ENCODE measurements at regions not wholly inside any gene's neighbourhood (a gene's known extent, or its start where the extent isn't known, plus 50 kb on each side); places are given as distances from the start of the nearest gene placed in this dataset.

GRCh38 chr18:5661179-5661578 lies 117.4 kb upstream of the EPB41L3 start:
- ChIA-PET POLR2A (no interaction called here), CTCF (no interaction called here)
- no peak overlapping the region for H3K27ac Mint-ChIP-seq
- no peak overlapping the region for H3K4me3 Mint-ChIP-seq
- DNase-seq = no peak
- no peaks in the 10 kb centered on the region for H3K9me3 Mint-ChIP-seq
- H3K36me3 Mint-ChIP-seq = no peaks in the 10 kb centered on the region
- no peaks in the 10 kb centered on the region for H3K4me1 Mint-ChIP-seq (ENCODE audit: low read depth)
- intact Hi-C loops (cut with micrococcal nuclease) = no loop called here
- no peaks in the 10 kb centered on the region for H3K27me3 Mint-ChIP-seq

- no peak overlapping the region for H3K27ac Mint-ChIP-seq
- no peaks in the 10 kb centered on the region for H3K27me3 Mint-ChIP-seq
- no peaks in the 10 kb centered on the region for H3K36me3 Mint-ChIP-seq
- H3K4me3 Mint-ChIP-seq = no peak overlapping the region
- no peak for DNase-seq
- CTCF ChIA-PET = no interaction called here
- intact Hi-C loops (cut with micrococcal nuclease) = no loop called here
- H3K9me3 Mint-ChIP-seq = no peaks in the 10 kb centered on the region
- no peaks in the 10 kb centered on the region for H3K4me1 Mint-ChIP-seq (ENCODE audit: low read depth)
- POLR2A ChIA-PET = no interaction called here
These were observed 110.0 kb upstream of the EPB41L3 start for GRCh38 chr18:5653802-5654201.

- Mint-ChIP-seq H3K27ac (no peak overlapping the region), H3K36me3 (no peaks in the 10 kb centered on the region), H3K4me3 (no peak overlapping the region), H3K4me1 (ENCODE audit: low read depth) (no peaks in the 10 kb centered on the region), H3K9me3 (no peaks in the 10 kb centered on the region), H3K27me3 (no peaks in the 10 kb centered on the region)
- ChIA-PET POLR2A (no interaction called here), CTCF (no interaction called here)
- DNase-seq = no peak
- intact Hi-C loops (cut with micrococcal nuclease) = no loop called here
These were observed 107.9 kb upstream of the EPB41L3 start for GRCh38 chr18:5651736-5652135.

GRCh38 chr18:5649439-5649838 lies 105.6 kb upstream of the EPB41L3 start:
- DNase-seq = no peak
- Mint-ChIP-seq H3K9me3 (no peaks in the 10 kb centered on the region), H3K27ac (no peak overlapping the region), H3K27me3 (no peaks in the 10 kb centered on the region), H3K36me3 (no peaks in the 10 kb centered on the region), H3K4me3 (no peak overlapping the region), H3K4me1 (ENCODE audit: low read depth) (no peaks in the 10 kb centered on the region)
- CTCF ChIA-PET = no interaction called here
- intact Hi-C loops (cut with micrococcal nuclease) = no loop called here
- POLR2A ChIA-PET = no interaction called here

- Mint-ChIP-seq H3K4me1 (ENCODE audit: low read depth) (no peaks in the 10 kb centered on the region), H3K36me3 (no peaks in the 10 kb centered on the region), H3K9me3 (no peaks in the 10 kb centered on the region), H3K27ac (no peak overlapping the region), H3K4me3 (no peak overlapping the region), H3K27me3 (peaks cover 2% of the 10 kb centered on the region)
- no peak for DNase-seq
- intact Hi-C loops (cut with micrococcal nuclease) = no loop called here
- ChIA-PET POLR2A (no interaction called here), CTCF (no interaction called here)
These were observed 102.9 kb upstream of the EPB41L3 start for GRCh38 chr18:5646739-5647138.

GRCh38 chr18:5643288-5643687 lies 99.5 kb upstream of the EPB41L3 start:
- intact Hi-C loops (cut with micrococcal nuclease) = no loop called here
- Mint-ChIP-seq H3K9me3 (no peaks in the 10 kb centered on the region), H3K27ac (no peak overlapping the region), H3K4me3 (no peak overlapping the region), H3K27me3 (peaks cover 2% of the 10 kb centered on the region), H3K36me3 (no peaks in the 10 kb centered on the region), H3K4me1 (ENCODE audit: low read depth) (no peaks in the 10 kb centered on the region)
- POLR2A ChIA-PET = no interaction called here
- no peak for DNase-seq
- CTCF ChIA-PET = no interaction called here

GRCh38 chr18:5640939-5641338 lies 97.1 kb upstream of the EPB41L3 start:
- DNase-seq = no peak
- CTCF ChIA-PET = no interaction called here
- POLR2A ChIA-PET = no interaction called here
- Mint-ChIP-seq H3K36me3 (no peaks in the 10 kb centered on the region), H3K4me3 (no peak overlapping the region), H3K4me1 (ENCODE audit: low read depth) (no peaks in the 10 kb centered on the region), H3K9me3 (no peaks in the 10 kb centered on the region), H3K27me3 (peaks cover 4% of the 10 kb centered on the region), H3K27ac (no peak overlapping the region)
- intact Hi-C loops (cut with micrococcal nuclease) = no loop called here

- Mint-ChIP-seq H3K27me3 (peaks cover 7% of the 10 kb centered on the region), H3K9me3 (no peaks in the 10 kb centered on the region), H3K4me3 (no peak overlapping the region), H3K36me3 (no peaks in the 10 kb centered on the region), H3K27ac (no peak overlapping the region), H3K4me1 (ENCODE audit: low read depth) (no peaks in the 10 kb centered on the region)
- ChIA-PET POLR2A (no interaction called here), CTCF (no interaction called here)
- intact Hi-C loops (cut with micrococcal nuclease) = no loop called here
- no peak for DNase-seq
These were observed 95.3 kb upstream of the EPB41L3 start for GRCh38 chr18:5639131-5639530.

- Mint-ChIP-seq H3K9me3 (no peaks in the 10 kb centered on the region), H3K27ac (no peak overlapping the region), H3K36me3 (no peaks in the 10 kb centered on the region), H3K4me1 (ENCODE audit: low read depth) (peaks cover 3% of the 10 kb centered on the region), H3K4me3 (no peak overlapping the region), H3K27me3 (peaks cover 32% of the 10 kb centered on the region)
- no peak for DNase-seq
- CTCF ChIA-PET = no interaction called here
- POLR2A ChIA-PET = no interaction called here
- intact Hi-C loops (cut with micrococcal nuclease) = no loop called here
These were observed 88.2 kb upstream of the EPB41L3 start for GRCh38 chr18:5632041-5632440.

- peaks cover 3% of the 10 kb centered on the region for H3K4me1 Mint-ChIP-seq (ENCODE audit: low read depth)
- intact Hi-C loops (cut with micrococcal nuclease) = no loop called here
- no peak overlapping the region for H3K27ac Mint-ChIP-seq
- no peak overlapping the region for H3K4me3 Mint-ChIP-seq
- H3K9me3 Mint-ChIP-seq = no peaks in the 10 kb centered on the region
- CTCF ChIA-PET = no interaction called here
- no peak for DNase-seq
- H3K36me3 Mint-ChIP-seq = no peaks in the 10 kb centered on the region
- H3K27me3 Mint-ChIP-seq = peaks cover 30% of the 10 kb centered on the region
- POLR2A ChIA-PET = no interaction called here
These were observed 87.2 kb upstream of the EPB41L3 start for GRCh38 chr18:5630900-5631413.

- H3K4me3 Mint-ChIP-seq = no peak overlapping the region
- POLR2A ChIA-PET = no interaction called here
- DNase-seq = peak; percentile 49
- CTCF ChIA-PET = no interaction called here
- H3K36me3 Mint-ChIP-seq = no peaks in the 10 kb centered on the region
- peaks cover 3% of the 10 kb centered on the region for H3K4me1 Mint-ChIP-seq (ENCODE audit: low read depth)
- H3K9me3 Mint-ChIP-seq = no peaks in the 10 kb centered on the region
- intact Hi-C loops (cut with micrococcal nuclease) = no loop called here
- no peak overlapping the region for H3K27ac Mint-ChIP-seq
- H3K27me3 Mint-ChIP-seq = peaks cover 27% of the 10 kb centered on the region
These were observed 86.5 kb upstream of the EPB41L3 start for GRCh38 chr18:5630057-5630899.

- intact Hi-C loops (cut with micrococcal nuclease) = loop anchor here (10.0 kb wide), 1 partner anchor 266 kb away; the partner anchor contains the start of gene TMEM200C
- H3K27me3 Mint-ChIP-seq = peaks cover 30% of the 10 kb centered on the region
- no peaks in the 10 kb centered on the region for H3K36me3 Mint-ChIP-seq
- POLR2A ChIA-PET = no interaction called here
- no peaks in the 10 kb centered on the region for H3K9me3 Mint-ChIP-seq
- peaks cover 3% of the 10 kb centered on the region for H3K4me1 Mint-ChIP-seq (ENCODE audit: low read depth)
- H3K4me3 Mint-ChIP-seq = peak overlapping the region; percentile 34
- H3K27ac Mint-ChIP-seq = no peak overlapping the region
- peak; percentile 13 for DNase-seq
- CTCF ChIA-PET = no interaction called here
These were observed 84.9 kb upstream of the EPB41L3 start for GRCh38 chr18:5628512-5629255.
